ENCODE measurements at regions not wholly inside any gene's neighbourhood (a gene's known extent, or its start where the extent isn't known, plus 50 kb on each side); places are given as distances from the start of the nearest gene placed in this dataset.
A peak's percentile ranks its signal among the peaks of the same experiment; 100 is the strongest.

DNA sequence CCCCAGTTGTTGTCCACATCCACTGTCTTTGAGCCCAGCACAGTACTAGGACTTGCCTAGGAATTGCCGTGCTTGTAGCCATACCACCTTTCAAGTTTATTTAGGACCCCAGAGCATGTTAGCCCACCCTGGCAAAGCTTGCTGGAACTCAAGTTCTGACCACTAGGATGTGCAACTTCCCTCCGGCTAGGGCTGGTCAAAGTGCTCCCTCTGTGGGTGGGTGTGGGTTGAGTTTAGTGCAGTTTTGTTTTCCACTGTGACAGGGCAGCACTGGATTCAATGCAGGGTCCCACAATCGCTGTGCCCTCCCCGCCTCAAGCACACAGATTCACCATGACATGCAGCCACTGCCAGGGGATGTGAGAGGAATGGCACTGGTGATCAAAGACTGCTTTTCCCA, 96.0 kb downstream of the RASGEF1B start:
- H3K9me3 Mint-ChIP-seq = no peaks in the 10 kb centered on the region
- H3K27me3 Mint-ChIP-seq (ENCODE audit: low read depth) = peaks cover 17% of the 10 kb centered on the region
- H3K4me3 Mint-ChIP-seq = no peak overlapping the region
- DNase-seq = no peak
- H3K27ac Mint-ChIP-seq = no peak overlapping the region
- H3K4me1 Mint-ChIP-seq (ENCODE audit: low read depth) = no peaks in the 10 kb centered on the region
- intact Hi-C loops (cut with micrococcal nuclease) = no loop called here
- CTCF ChIA-PET = interaction anchor here (0.6 kb wide), 1 partner anchor 89 kb away, joined by 3 read pairs; no protein-coding TSS in a partner anchor
- H3K36me3 Mint-ChIP-seq (ENCODE audit: low read depth) = no peaks in the 10 kb centered on the region

DNA sequence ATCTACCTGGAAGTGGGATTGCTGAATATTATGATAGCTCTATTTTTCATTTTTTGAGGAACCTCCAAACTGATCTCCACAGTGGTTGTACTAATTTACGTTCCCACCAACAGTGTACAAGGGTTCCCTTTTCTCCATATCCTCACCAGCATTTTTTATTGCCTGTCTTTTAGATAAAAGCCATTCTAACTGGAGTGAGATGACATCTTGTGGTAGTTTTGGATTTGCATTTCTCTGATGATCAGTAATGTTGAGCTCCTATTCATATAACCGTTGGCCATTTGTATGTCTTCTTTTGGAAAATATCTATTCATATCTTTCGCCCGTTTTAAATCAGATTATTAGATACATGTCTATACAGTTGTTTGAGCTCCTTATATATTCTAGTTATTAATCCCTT, 101.8 kb downstream of the RASGEF1B start:
- no peaks in the 10 kb centered on the region for H3K36me3 Mint-ChIP-seq (ENCODE audit: low read depth)
- DNase-seq = no peak
- CTCF ChIA-PET = interaction anchor here (0.8 to 0.9 kb wide), 2 partner anchors 18 to 299 kb away, joined by 3 to 5 read pairs; no protein-coding TSS in a partner anchor
- no peaks in the 10 kb centered on the region for H3K4me1 Mint-ChIP-seq (ENCODE audit: low read depth)
- peaks cover 8% of the 10 kb centered on the region for H3K27me3 Mint-ChIP-seq (ENCODE audit: low read depth)
- H3K9me3 Mint-ChIP-seq = no peaks in the 10 kb centered on the region
- no peak overlapping the region for H3K4me3 Mint-ChIP-seq
- no peak overlapping the region for H3K27ac Mint-ChIP-seq
- intact Hi-C loops (cut with micrococcal nuclease) = no loop called here

DNA sequence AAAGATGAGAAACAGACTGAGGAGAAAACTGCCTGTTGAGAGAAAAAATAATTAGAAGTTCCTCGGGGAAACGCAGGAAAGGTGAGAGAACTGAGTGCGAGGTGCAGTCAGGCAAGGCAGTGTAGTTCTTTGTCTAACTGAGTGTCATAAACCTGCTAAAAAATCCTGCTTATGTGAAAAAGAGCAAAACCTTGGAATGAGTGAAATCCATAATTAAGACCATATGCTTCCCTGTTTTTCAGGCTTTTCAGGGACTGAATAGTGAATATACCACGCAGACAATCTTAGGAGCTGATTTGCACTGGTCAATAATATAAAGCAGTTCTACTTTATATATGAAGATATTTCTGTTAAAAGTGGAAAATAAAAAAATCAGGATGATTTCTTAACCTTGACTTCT, 104.9 kb downstream of the RASGEF1B start:
- no peak for DNase-seq
- Mint-ChIP-seq H3K27me3 (ENCODE audit: low read depth) (peaks cover 12% of the 10 kb centered on the region), H3K9me3 (no peaks in the 10 kb centered on the region), H3K4me3 (no peak overlapping the region), H3K36me3 (ENCODE audit: low read depth) (no peaks in the 10 kb centered on the region), H3K27ac (no peak overlapping the region), H3K4me1 (ENCODE audit: low read depth) (no peaks in the 10 kb centered on the region)
- CTCF ChIA-PET = interaction anchor here (0.6 kb wide), 1 partner anchor 8 kb away, joined by 3 read pairs; no protein-coding TSS in a partner anchor
- intact Hi-C loops (cut with micrococcal nuclease) = no loop called here

DNA sequence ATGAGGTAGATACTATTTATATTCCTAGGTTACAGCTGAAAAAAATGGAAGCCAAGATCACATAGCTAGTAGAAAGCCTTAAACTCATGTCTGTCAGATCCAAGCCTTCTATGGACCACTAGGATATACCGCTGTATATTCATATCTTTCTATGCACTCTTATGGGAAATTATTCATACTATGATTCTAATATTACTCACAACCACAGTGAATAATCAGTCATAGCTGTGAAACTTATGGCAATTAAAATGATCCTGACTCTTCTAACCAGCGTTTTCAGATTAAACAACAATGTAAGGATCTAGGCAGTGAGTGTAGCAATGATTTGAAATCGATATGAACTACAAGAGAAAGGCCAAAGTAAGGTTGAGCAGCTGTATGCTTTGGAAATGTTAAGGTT, 111.0 kb downstream of the RASGEF1B start:
- Mint-ChIP-seq H3K27ac (no peak overlapping the region), H3K4me1 (ENCODE audit: low read depth) (no peaks in the 10 kb centered on the region), H3K36me3 (ENCODE audit: low read depth) (no peaks in the 10 kb centered on the region), H3K27me3 (ENCODE audit: low read depth) (peaks cover 13% of the 10 kb centered on the region), H3K4me3 (no peak overlapping the region), H3K9me3 (no peaks in the 10 kb centered on the region)
- intact Hi-C loops (cut with micrococcal nuclease) = no loop called here
- CTCF ChIA-PET = interaction anchor here (1.2 kb wide), 1 partner anchor 9 kb away, joined by 7 read pairs; no protein-coding TSS in a partner anchor
- DNase-seq = no peak

DNA sequence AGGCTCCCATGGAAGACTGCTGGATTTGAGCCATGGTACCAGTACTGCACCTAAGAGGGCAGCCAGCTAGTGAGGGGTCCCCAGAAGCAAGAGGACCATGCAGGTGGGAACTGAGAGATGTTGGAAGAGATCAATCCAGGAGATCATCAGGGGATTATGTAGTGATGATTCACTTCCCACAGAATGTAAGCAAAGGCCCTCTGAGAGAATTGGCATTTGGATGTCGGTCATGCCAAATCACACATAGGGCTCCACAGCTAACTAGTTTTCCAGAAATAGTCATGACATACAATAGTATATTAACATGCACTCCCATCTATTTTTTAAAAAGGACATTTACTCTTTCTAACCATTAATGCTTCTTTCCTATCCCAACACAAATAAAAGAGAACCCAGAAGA, 112.5 kb downstream of the RASGEF1B start:
- Mint-ChIP-seq H3K4me1 (ENCODE audit: low read depth) (no peaks in the 10 kb centered on the region), H3K27ac (no peak overlapping the region), H3K27me3 (ENCODE audit: low read depth) (peaks cover 11% of the 10 kb centered on the region), H3K36me3 (ENCODE audit: low read depth) (no peaks in the 10 kb centered on the region), H3K9me3 (no peaks in the 10 kb centered on the region), H3K4me3 (no peak overlapping the region)
- DNase-seq = no peak
- CTCF ChIA-PET = no interaction called here
- intact Hi-C loops (cut with micrococcal nuclease) = no loop called here

DNA sequence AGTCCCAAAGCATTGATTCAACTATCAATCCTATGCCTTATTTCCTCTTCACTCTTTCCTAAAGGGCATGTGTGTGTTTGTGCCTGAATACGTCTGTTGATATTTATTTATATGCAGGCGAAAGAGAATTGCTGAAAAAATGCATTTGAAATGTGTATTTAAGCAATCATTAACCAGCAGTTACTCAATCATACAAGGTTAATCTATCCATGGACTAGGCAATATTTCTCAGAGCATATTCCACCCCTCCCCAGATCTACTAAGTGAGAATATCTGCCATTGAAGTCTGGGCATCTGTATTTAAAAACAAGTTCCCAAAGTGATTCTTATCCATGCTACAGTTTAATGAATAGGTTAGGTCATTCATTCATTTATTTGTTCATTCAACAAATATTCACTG, 113.6 kb downstream of the RASGEF1B start:
- CTCF ChIA-PET = interaction anchor here (0.7 kb wide), 1 partner anchor 8 kb away, joined by 3 read pairs; no protein-coding TSS in a partner anchor

DNA sequence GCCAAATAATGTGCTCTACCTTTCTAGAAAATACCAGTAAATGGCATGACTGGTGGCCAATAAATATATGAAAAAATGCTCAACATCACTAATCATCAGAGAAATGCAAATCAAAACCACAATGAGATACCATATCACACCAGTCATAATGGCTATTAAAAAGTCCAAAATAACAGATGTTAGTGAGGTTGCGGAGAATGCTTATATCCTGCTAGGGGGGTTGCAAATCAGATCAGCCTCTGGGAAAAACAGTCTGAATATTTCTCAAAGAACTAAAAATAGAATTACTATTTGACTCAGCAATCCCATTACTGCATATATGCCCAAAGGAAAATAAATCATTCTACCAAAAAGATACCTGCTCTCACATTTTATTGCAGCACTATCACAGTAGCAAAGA, 115.1 kb downstream of the RASGEF1B start:
- Mint-ChIP-seq H3K27me3 (ENCODE audit: low read depth) (peaks cover 18% of the 10 kb centered on the region), H3K27ac (no peak overlapping the region), H3K9me3 (no peaks in the 10 kb centered on the region), H3K4me3 (no peak overlapping the region), H3K36me3 (ENCODE audit: low read depth) (no peaks in the 10 kb centered on the region), H3K4me1 (ENCODE audit: low read depth) (no peaks in the 10 kb centered on the region)
- intact Hi-C loops (cut with micrococcal nuclease) = no loop called here
- DNase-seq = no peak
- CTCF ChIA-PET = no interaction called here

More for the DNA sequence above, 113.6 kb downstream of the RASGEF1B start:
- Mint-ChIP-seq H3K36me3 (ENCODE audit: low read depth) (no peaks in the 10 kb centered on the region), H3K4me3 (no peak overlapping the region), H3K27ac (no peak overlapping the region), H3K27me3 (ENCODE audit: low read depth) (peaks cover 16% of the 10 kb centered on the region), H3K9me3 (no peaks in the 10 kb centered on the region), H3K4me1 (ENCODE audit: low read depth) (no peaks in the 10 kb centered on the region)
- intact Hi-C loops (cut with micrococcal nuclease) = no loop called here
- no peak for DNase-seq

DNA sequence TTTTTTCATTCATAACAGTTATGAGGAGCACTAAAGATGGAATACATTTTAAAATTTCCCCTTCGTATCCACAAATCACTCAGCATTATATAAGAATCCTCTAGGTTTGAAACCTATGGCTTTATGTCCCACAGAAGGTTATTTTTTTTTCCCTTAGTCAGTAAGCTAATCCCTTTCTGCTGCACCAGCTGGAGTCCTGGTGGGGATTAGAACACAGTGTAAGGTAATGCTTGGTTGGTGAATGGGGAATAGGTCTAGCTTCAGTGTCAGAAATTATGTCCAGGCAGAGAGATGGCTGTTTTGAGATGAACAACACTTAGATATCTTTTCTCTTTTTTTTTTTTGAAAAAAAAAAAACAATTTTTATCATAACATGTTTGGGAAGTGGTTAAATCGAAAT, 116.6 kb downstream of the RASGEF1B start:
- CTCF ChIA-PET = no interaction called here
- H3K27ac Mint-ChIP-seq = no peak overlapping the region
- no peaks in the 10 kb centered on the region for H3K36me3 Mint-ChIP-seq (ENCODE audit: low read depth)
- intact Hi-C loops (cut with micrococcal nuclease) = no loop called here
- no peaks in the 10 kb centered on the region for H3K4me1 Mint-ChIP-seq (ENCODE audit: low read depth)
- H3K4me3 Mint-ChIP-seq = no peak overlapping the region
- no peak for DNase-seq
- no peaks in the 10 kb centered on the region for H3K9me3 Mint-ChIP-seq
- peaks cover 18% of the 10 kb centered on the region for H3K27me3 Mint-ChIP-seq (ENCODE audit: low read depth)

DNA sequence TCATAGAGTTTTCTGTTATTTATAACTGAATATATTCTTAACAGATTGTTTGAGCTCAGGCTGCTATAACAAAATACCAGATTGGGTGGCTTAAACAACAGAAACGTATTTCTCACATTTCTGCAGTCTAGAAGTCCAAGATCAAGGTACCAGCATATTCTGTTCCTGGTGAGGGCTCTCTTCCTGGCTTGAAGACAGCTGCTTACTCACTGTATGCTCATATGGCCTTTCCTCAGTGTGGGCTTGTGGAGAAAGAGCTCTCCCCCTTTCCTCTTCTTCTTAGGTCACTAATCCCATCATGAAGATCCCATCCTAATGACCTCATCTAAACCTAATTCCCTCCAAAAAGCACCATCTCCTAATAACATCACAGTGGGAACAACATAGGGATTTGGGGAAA, 117.8 kb downstream of the RASGEF1B start:
- no peak overlapping the region for H3K4me3 Mint-ChIP-seq
- no peak overlapping the region for H3K27ac Mint-ChIP-seq
- no peak for DNase-seq
- peaks cover 16% of the 10 kb centered on the region for H3K27me3 Mint-ChIP-seq (ENCODE audit: low read depth)
- intact Hi-C loops (cut with micrococcal nuclease) = loop anchor here (5.0 kb wide), 1 partner anchor 142 kb away; no protein-coding TSS in a partner anchor
- no peaks in the 10 kb centered on the region for H3K9me3 Mint-ChIP-seq
- H3K36me3 Mint-ChIP-seq (ENCODE audit: low read depth) = no peaks in the 10 kb centered on the region
- H3K4me1 Mint-ChIP-seq (ENCODE audit: low read depth) = no peaks in the 10 kb centered on the region
- CTCF ChIA-PET = interaction anchor here (0.8 to 4.0 kb wide), 3 partner anchors 8 to 292 kb away, joined by 3 to 60 read pairs (median 3); no protein-coding TSS in a partner anchor

DNA sequence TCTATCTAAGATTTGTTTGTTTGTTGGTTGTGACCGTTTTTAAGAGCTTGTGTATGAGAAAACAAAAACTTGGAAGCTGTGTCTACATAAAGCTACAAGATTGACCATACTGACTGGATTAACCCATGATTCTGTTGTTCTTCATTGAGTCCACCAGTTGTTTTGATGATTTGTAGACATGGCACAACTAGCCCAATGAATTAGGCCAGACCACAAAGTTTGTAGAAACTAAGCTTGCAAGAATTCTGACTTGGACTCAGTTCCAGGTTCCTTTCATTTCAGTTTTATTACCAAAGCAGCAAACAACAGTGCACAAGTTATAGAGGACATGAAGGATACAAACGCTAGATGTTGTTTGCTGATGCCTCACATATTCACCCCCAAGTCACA, 119.3 kb downstream of the RASGEF1B start:
- no peak overlapping the region for H3K4me3 Mint-ChIP-seq
- intact Hi-C loops (cut with micrococcal nuclease) = loop anchor here (5.0 kb wide), 1 partner anchor 140 kb away; no protein-coding TSS in a partner anchor
- CTCF ChIA-PET = interaction anchor here (0.6 to 4.0 kb wide), 16 partner anchors 8 to 778 kb away, joined by 3 to 60 read pairs (median 4); no protein-coding TSS in a partner anchor

DNA sequence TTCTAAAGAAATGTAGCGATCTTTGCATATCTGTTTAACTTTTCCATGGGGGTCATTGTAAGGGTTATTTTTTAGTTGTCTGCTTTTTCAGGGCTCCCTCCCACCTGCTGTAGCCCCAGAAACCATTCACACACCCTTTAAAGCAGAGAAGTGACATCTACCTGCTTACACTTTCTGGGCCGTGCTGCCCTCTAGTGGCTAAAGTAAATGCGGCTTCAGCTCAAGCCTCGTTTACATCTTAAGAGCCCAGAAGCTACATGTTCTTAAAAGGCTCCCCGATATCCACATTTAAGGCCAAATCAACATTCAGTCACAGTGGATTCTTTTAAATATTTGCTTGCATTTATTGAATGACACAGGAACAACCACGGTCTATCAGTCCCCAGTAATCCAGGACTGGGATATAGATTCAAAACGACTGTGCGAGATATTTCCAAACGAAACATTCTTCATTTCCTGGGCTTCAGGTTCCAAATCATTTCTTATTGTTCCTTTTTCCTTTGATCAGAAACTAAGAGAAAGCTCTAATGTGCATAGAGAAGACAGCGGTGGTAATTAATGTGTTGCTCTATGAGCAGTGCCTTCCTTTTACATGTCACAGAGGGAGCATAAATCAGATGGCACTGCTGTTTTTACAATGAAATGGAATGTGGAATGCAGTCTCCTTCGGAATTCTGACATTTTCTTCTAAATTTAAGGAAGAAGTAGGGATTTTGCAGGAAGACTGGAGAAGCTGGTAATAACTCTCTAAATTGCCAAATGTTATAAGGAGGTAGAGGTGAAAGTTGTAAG, 119.9 kb downstream of the RASGEF1B start:
- intact Hi-C loops (cut with micrococcal nuclease) = loop anchor here (1.0 to 5.0 kb wide), 3 partner anchors 140 to 989 kb away; no protein-coding TSS in a partner anchor
- H3K27me3 Mint-ChIP-seq (ENCODE audit: low read depth) = peaks cover 16% of the 10 kb centered on the region
- H3K36me3 Mint-ChIP-seq (ENCODE audit: low read depth) = no peaks in the 10 kb centered on the region
- no peak overlapping the region for H3K4me3 Mint-ChIP-seq
- no peaks in the 10 kb centered on the region for H3K9me3 Mint-ChIP-seq
- H3K4me1 Mint-ChIP-seq (ENCODE audit: low read depth) = no peaks in the 10 kb centered on the region
- CTCF ChIA-PET = interaction anchor here (0.6 to 4.0 kb wide), 17 partner anchors 9 to 348 kb away, joined by 3 to 60 read pairs (median 4); no protein-coding TSS in a partner anchor
- peak; percentile 82 for DNase-seq
- no peak overlapping the region for H3K27ac Mint-ChIP-seq

More for the DNA sequence above, 119.3 kb downstream of the RASGEF1B start:
- DNase-seq = no peak
- no peaks in the 10 kb centered on the region for H3K9me3 Mint-ChIP-seq
- no peak overlapping the region for H3K27ac Mint-ChIP-seq
- no peaks in the 10 kb centered on the region for H3K4me1 Mint-ChIP-seq (ENCODE audit: low read depth)
- H3K27me3 Mint-ChIP-seq (ENCODE audit: low read depth) = peaks cover 16% of the 10 kb centered on the region
- H3K36me3 Mint-ChIP-seq (ENCODE audit: low read depth) = no peaks in the 10 kb centered on the region

DNA sequence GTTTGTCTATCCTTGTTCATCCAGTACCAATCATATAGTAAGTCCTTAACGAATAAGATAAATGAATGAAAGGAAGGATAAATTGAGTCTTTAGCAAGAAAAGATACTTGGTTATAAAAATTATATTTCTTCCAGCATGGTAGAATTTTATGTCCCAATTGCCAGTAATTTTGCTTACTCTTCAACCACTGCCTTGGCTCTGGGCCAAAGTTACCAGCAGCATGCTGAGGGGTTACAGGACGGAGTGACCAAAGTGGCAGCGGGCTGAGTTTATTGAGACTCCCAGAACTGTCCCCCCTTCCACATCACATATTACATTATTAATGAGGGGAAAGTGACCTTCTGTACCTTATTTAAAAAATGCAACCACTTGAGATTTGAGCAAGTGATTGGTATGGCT, 121.7 kb downstream of the RASGEF1B start:
- Mint-ChIP-seq H3K4me3 (no peak overlapping the region), H3K27me3 (ENCODE audit: low read depth) (peaks cover 13% of the 10 kb centered on the region), H3K36me3 (ENCODE audit: low read depth) (no peaks in the 10 kb centered on the region), H3K4me1 (ENCODE audit: low read depth) (no peaks in the 10 kb centered on the region), H3K27ac (no peak overlapping the region), H3K9me3 (no peaks in the 10 kb centered on the region)
- CTCF ChIA-PET = interaction anchor here (1.3 kb wide), 1 partner anchor 53 kb away, joined by 3 read pairs; no protein-coding TSS in a partner anchor
- DNase-seq = no peak
- intact Hi-C loops (cut with micrococcal nuclease) = loop anchor here (2.0 to 5.0 kb wide), 2 partner anchors 138 to 987 kb away; no protein-coding TSS in a partner anchor

DNA sequence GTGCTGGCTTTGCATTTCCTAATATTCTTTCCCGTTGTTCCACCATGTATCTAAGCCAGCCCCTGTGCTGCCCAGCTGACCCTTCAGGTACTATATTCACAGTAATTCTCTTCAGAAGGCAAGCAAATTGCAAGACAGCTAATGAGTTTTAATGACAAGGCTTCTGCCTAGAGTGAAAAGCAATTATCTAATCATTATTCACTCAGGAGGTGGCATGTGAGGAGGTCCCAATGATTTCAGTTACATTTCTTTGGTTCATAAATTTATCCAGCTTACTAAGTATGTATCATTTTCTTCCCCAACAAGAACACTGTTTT, 123.0 kb downstream of the RASGEF1B start:
- Mint-ChIP-seq H3K4me3 (no peak overlapping the region), H3K27ac (no peak overlapping the region), H3K9me3 (no peaks in the 10 kb centered on the region), H3K27me3 (ENCODE audit: low read depth) (peaks cover 21% of the 10 kb centered on the region), H3K4me1 (ENCODE audit: low read depth) (no peaks in the 10 kb centered on the region), H3K36me3 (ENCODE audit: low read depth) (no peaks in the 10 kb centered on the region)
- CTCF ChIA-PET = interaction anchor here (2.8 kb wide), 1 partner anchor 279 kb away, joined by 11 read pairs; no protein-coding TSS in a partner anchor
- intact Hi-C loops (cut with micrococcal nuclease) = no loop called here
- DNase-seq = no peak
